HUDEP-2 (cell line): ENCODE measurements at regions not wholly inside any gene's neighbourhood (a gene's known extent, or its start where the extent isn't known, plus 50 kb on each side); places are given as distances from the start of the nearest gene placed in this dataset.
"Not testable (repeated sequence)": the region's sequence is repeated elsewhere in the genome, so short reads cannot be mapped to it uniquely, and the experiment has no call there.

Experiments
- DNase-seq, 76 experiments: peaks; one replicate each; lab custom pipeline; 2025; ENCODE audit not compliant: unreplicated experiment in 76 of 76; lab: John Stamatoyannopoulos, UW

DNA sequence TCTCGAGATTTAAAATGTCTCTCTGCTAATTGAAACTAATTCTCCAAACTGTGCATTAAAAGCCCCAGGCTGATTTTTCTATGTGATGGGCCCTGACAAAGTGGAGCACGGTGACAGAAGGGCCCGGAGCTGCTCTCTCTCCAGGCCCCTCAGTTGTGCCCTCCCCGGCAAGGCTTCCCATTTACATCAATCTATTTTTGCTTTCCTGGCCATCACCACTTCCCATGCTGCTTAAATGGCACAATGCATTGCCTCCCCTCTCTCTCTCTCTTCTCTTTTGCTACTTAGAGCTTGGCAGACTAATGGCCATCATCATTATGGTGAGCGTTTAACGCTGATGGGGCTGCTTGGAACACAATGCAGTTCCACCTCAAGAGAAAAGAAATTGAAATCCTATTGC is 270.7 kb upstream of the DIO3 start:
- DNase-seq = no peak

DNA sequence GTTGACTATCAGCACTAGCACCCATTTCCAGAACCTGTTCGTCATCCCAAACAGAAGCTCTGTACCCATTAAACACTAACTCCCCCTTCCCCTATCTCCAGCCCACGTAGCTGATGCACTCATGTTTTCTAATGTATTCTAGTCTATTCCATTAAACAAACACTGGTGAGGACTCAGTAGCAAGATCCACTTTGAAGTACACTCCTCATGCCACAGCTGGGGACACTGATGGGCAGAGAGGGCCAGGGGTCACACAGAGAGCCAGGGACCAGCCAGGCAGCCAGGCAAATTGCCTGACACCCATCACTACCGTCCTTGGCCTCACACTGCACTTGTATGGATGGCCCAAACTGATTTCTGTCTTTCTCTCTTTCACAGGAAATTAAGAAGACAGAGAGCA is 269.9 kb upstream of the DIO3 start:
- DNase-seq = no peak

DNA sequence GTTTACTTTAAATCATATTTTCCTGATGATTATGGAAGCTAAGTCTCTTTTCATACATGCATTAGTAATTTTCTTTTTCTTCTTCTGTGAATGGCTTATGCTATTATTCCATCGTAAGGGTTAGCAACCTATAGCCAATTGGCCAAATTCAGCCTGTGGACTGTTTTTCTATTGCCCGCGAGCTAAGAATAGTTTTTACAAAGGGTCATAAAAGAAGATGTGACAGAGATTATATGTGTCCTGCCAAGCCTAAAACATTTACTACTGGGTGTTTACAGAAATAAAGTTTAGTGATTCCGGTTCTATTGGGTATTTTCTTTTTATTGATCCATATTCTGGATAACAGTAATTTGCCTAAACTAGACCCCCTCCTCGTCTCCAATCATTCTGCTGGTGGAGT is 268.8 kb upstream of the DIO3 start:
- DNase-seq = no peak

DNA sequence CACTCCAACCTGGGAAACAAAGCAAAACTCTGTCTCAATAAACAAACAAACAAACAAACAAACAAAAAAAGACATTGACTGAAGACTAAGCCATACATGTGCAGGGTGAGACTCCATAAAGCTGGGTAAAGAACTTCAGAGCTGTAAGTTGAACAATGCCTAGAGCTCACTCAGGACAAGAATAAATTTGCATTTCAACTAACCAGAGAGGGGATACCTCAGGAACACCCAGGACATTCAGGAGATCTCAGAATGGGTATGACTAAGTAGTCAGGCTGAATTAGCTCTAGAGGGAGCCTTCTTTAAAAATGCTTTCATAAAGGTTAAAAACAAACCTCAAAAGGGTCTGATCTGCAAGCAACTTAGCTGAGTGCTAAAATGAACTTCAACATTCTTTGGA is 267.7 kb upstream of the DIO3 start:
- no peak for DNase-seq

DNA sequence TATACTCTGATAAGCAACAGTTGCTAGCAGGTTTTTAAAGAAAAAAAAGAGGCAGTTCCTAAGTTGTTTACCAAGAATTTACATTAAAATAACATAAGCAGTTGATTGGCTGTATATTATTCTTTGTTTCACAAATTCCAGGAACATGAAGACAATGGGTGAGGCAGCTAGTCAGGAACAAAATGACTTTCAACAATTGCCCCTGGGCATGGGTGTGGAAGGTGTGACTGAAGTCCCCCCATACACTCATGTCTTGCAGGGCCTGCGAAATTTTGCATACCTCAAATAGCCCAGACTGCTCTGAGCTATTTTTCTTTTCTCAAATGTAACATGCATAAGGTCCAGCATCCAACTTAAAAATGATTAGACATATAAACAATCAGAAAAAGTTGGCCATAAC is 267.2 kb upstream of the DIO3 start:
- DNase-seq = no peak

DNA sequence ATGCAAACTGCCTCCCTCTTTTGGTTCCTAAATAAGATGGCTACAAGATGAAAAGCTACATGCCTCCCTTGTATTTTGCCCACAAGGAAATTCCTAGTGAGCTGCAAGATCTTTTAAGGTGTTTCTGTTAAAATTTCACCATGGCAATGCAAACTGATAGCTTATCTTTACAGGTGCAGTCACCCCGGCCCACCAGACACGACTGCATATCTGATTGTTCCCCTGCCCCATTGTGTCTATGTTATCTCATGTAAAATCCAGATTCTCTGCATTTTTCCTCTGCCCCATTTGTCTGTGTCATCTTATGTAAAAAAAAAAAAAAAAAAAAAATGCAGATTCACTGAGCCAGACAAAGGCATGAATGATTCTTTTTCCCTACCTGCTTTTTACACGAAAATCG is 261.5 kb upstream of the DIO3 start:
- not testable (repeated sequence) for DNase-seq

DNA sequence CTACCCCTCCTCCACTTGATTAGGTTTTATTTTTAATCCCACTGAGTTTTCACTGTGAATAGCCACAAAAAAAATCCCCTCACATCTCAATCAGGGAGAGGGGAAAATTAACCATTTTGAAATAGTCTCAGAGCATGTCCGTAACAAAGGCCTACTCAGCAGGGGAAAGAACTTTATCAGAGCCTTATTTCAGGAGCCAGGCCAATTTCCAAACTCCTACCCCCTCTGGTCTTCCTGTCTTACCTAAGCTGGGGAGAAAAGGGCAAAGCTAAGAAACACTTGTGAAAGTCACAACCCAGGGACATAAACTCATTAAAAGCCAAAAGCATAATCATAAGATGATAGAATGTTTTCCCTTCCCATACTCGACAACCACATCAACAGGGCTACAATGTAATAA is 260.3 kb upstream of the DIO3 start:
- no peak for DNase-seq

DNA sequence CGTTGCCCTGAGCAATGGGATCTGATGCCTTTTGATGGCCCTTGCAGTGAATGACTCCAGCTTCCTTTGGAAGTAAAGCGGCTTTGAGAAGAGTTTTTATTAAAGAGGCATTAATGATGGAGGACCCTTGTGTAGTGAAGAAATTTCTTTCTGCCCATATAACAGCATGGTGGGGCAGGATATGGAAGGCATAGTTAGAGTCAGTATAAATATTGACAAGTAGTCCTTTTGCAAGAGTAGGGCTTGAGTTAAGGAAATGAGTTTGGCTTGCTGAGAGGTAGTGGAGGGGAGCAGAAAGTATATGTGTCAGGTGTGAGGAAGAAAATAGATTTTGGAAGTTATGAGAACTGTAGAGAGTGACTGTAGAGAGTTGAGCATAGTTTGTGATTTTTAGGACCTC is 254.1 kb upstream of the DIO3 start:
- not testable (repeated sequence) for DNase-seq

DNA sequence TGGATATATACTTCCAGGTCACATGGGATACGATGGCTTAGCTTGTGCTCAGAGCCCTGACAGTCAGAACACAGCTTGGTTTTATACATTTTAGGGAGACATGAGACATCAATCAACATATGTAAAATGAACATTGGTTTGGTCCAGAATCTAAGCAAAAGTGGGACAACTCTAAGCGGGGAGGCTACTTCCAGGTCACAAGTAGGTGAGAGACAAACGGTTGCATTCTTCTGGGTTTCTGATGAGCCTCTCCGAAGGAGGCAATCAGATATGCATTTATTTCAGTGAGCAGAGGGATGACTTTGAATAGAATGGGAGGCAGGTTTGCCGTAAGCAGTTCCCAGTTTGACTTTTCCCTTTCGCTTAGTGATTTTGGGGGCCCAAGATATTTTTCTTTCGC is 250.1 kb upstream of the DIO3 start:
- not testable (repeated sequence) for DNase-seq

DNA sequence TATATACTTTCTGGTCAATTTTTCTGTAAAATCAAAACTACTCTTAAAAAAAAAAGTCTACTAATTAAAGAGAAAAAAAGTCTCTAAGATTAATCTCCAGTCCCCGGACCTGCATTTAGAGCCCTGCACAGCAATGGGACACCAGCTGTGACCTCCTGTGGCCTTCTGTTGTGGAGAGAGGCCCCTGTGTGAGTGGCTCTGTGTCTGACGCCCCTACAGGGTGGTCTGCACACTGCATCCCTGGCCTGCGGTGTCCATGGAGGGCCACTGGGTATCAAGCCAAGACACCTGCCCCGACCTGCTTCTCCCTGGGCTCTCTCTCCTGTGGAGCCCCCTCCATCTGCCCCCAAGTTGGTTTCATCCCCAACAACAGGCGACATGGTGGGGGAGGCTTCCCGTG is 248.0 kb upstream of the DIO3 start:
- no peak for DNase-seq

DNA sequence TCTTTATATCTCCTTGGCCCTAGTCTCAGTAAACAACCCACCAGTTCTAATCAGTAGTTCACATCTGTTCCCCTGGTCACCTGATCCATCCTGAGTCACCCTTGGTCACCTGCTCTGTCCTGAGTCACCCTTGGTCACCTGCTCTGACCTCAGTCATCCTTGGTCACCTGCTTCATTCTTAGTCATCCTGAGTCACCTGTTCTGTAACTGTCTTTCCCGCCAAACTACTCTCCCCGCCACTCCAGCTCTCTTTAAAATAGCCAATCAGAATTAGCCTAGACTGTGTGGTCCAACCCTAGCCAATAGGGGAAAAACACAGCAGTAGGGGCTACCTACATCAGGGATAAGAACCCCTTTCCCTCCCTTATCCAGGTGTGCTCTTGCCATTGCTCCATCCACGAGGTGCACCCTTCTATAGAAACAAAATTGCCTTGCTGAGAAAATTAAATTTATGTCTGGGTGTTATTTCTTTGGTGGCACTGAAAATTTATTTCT is 245.4 kb upstream of the DIO3 start:
- no peak for DNase-seq

DNA sequence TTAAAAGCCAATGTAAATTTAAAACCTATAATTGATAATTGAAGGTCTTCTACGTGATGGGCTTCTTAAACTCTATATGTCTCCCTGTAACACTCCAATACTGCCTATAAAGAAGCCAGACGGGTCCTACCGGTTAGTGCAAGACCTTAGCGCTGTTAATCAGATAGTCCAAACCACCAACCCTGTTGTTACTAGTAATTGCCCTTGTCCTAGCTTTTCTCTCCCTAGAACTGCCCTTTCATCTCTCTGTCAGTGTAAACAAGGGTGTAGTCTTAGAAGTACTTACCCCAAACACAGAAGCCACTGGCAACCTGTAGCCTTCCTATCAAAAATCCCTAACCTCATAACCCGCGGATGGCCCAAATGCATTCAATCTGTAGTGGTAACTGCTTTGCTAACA is 243.0 kb upstream of the DIO3 start:
- no peak for DNase-seq

DNA sequence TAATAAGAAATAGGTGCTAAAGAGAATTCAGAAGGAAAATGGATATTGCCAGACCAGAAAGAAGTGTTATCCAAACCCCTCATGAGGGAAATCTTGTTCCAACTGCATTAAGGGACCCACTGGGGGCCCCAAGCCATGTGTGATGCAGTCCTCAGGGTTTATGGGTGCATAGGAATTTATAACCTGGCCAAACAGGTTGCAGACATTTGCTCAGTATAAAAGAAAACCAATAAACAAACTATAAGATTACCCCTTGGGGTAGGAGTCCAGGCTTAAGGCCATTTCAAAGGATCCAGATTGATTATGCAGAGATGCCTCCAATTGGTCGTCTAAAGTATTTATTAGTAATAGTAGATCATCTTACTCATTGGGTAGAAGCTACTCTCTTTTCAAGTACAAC is 240.9 kb upstream of the DIO3 start:
- no peak for DNase-seq

DNA sequence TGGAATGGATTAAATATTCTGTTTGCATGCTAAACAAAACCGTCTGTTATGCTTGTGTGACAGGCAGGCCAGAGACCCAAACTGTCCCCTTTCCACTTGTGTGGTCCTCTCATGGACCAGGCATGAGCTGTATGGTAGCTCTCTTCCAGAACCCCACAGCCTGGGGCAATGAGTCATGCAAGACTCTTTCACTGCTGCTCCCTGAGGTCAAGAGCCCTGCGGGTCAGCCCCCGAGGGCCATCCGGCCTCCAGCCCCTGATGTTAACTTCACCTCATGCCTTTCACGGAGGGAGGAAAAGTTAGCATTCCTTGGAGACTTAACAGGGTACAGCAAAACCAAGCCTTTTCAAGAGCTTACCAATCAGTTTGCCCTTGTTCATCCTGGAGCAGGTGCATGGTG is 239.1 kb upstream of the DIO3 start:
- no peak for DNase-seq

DNA sequence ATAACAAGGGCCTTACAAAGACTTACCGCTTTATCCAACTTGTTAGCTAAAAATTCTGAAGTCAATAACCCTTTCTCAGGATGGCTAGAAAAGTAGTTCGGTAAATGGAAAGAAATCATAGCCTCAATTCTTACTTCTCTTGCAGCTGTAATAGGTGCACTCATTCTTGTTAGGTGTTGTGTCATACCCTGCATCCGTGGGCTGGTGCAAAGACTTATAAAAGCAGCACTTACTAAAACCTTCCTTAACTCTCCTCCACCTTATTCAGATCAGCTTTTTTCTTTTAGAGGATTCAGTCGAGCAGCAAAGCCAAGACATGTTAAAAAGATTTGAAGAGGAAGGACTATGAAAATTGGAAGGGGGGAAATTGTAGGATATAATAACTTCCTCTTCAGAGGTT is 238.2 kb upstream of the DIO3 start:
- no peak for DNase-seq

DNA sequence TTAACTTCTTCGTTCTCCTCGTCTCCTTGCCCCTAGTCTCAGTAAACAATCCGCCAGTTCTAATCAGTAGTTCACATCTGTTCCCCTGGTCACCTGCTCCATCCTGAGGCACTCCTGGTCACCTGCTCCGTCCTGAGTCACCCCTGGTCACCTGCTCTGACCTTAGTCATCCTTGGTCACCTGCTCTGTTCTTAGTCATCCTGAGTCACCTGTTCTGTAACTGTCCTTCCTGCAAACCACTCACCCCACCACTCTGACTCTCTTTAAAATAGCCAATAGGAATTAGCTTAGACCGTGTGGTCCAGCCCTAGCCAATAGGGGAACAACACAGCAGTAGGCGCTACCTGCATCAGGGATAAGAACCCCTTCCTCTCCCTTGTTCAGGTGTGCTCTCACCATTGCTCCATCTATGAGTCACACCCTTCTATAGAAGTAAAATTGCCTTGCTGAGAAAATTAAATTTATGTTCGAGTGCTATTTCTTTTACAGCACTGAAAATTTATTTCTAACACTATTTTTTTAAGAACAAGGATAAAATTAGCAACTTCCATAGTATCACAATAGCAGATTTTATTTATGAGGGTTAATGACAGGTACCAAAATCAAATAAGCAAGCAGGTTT is 237.6 kb upstream of the DIO3 start:
- DNase-seq = not testable (repeated sequence)

DNA sequence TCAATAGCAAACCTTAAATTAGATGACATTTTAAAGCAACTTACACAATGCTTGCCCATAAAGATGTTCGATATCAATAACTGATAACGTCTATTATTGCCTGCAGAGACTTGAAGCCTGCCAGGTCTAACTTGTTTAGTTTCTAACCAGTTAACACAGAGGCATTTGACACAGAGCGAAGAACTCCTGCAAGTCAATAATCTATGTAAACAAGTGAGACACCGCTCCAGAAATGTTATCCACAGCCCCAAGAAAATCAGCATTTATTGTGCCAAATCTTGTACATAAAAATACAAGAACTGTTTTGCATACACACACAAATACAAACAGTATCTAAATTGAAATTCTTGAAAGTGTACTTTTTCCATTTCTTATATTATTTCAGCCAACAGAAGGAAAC is 236.0 kb upstream of the DIO3 start:
- DNase-seq = no peak

DNA sequence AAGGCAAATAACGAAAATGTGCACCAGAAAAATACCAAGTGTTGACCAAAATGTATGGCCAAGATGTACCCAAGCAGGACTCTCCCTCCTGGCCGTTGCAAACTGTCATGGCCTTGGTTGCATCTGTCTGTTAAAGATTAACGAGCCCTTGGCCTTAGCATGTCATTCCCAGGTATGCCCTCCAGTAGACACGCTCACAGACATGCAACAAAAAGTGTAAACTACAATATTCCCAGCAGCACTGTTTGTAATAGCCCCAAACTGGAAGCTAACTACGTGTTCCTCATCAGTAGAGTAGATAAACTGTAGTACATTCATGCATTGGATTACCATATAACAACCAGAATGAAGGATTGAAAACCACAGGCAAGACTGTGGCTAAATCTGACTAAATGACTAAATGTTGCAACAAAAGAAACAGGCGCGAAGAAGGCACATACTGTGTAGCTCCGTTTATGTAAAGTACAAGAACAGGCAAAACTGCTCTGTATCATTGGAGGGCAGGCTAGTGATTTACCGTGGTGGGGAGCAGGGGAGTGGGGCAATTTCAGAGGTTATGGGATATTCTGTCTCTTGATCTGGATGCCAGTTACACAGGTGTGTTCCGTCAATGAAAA is 232.8 kb upstream of the DIO3 start:
- no peak for DNase-seq

DNA sequence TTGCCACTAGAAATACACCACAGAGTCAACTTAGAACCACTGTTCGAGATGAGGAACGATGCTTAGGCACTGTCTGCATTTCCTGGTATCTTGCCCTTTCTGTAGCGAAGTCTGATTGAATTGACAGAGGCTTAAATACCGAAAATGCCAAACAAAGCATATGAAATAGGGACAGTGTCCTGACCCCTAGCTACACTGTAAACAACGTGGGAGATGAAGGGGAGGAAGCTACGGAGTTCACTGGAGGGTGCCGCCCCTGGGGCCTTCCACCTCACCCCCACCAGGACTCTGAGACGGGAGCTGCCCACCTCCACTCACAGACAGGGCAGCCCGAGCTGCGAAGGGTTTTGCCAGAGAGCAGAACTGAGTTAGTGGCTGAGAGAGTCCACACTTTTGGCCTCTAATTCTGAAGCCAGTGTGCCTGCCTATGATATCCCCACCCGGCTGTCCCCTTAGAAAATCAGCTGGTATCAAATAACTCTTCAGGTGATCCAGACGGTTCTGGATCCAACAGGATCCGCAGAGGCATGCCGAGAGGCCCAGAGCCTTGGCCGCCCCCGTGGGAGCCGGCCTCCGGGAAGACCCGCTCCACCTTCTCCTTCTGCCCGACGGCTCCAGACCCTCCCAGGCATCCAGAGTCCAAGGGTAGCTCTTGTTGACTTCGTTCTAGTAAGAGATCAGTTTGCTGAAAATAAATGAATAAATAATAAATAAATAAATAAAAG is 230.7 kb upstream of the DIO3 start:
- no peak for DNase-seq

DNA sequence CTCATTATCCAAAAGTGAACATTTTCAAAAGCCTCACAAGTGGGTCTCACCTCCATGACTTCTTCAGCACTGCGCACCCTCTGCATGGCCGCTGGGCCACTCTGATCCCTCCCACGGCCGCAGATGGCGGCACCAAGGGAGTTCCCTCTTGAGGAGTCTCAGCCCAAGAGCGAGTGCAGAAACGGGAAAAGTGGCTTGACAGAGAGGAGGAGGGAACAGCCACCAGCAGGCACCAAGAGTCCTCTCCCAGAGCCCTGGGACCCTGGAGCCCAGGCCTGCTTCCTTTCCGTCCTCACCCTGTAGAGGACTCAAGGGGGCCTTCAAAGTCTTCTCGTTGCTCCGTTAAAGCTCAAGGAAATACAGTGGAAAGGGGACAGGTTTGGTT is 230.2 kb upstream of the DIO3 start:
- no peak for DNase-seq

DNA sequence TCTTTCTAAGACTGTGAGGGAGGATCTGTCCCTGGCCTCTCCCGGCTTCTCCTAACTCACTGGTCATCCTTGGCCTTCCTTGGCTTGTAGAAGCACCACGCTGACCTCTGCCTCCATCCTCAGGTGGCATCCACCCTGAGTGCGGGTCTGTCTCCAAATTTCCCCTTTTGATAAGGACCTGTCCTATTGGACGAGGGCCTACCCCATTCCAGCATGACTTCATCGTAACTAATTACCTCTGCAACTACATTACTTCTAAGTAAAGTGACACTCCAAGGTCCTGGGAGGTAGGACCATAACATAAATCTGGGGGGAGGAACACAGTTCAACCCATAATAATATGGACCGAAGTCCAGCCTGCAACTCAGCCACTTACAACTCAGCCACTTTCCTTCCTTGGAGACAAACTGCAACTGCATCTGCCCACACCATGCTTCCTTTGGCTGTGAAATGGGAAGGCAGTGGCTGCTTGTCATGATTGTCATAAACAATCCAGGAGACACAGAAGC is 229.6 kb upstream of the DIO3 start:
- DNase-seq = no peak

DNA sequence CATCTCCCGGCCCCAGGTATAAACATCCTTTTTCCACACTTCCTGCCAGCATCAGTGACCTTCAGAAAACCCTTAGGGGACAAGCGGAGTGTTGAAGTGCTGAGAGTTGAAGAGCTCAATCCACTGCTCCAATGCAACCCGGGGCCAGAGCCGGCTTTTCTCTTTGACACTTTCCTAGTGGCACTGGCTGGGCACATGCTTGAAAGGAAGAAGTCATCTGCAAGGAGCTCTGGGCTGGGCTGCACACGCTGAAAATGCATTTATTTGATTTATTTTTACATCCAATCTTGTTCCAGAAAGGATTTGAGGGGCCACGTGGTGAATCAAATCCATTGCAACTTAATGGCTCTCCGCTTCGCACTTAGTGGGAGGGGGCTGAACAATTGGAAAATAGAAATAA is 229.0 kb upstream of the DIO3 start:
- no peak for DNase-seq
